Neural crest cell (in vitro differentiated cells): ENCODE measurements at regions not wholly inside any gene's neighbourhood (a gene's known extent, or its start where the extent isn't known, plus 50 kb on each side); places are given as distances from the start of the nearest gene placed in this dataset.

Source experiments
- DNase-seq: peaks from one replicate; pipeline ENCODE4 v3.0.0; 2021; ENCODE audit warnings: low read depth, mixed read lengths, low spot score
- H3K27ac Mint-ChIP-seq: one replicate; pipeline ENCODE4 v1.8.0; 2021; ENCODE audit warnings: mild to moderate bottlenecking, mixed read lengths; ENCODE audit not compliant: unreplicated experiment
- H3K27me3 Mint-ChIP-seq: 2 replicates; pipeline ENCODE4 v1.8.0; 2021; ENCODE audit warnings: low read depth, mild to moderate bottlenecking, mixed read lengths
- H3K36me3 Mint-ChIP-seq: 2 replicates; pipeline ENCODE4 v1.8.0; 2021; ENCODE audit warnings: low read depth, mild to moderate bottlenecking, mixed read lengths
- H3K4me1 Mint-ChIP-seq: 2 replicates; pipeline ENCODE4 v1.8.0; 2021; ENCODE audit warnings: mixed read lengths
- H3K4me3 Mint-ChIP-seq: one replicate; pipeline ENCODE4 v1.8.0; 2021; ENCODE audit warnings: mild to moderate bottlenecking, mixed read lengths
- H3K9me3 Mint-ChIP-seq: 2 replicates; pipeline ENCODE4 v1.8.0; 2021; ENCODE audit warnings: mixed read lengths
- CTCF ChIP-seq: fragments of 200-600 bp; sonication (generic); conservative IDR thresholded peaks from 2 replicates; pipeline ENCODE4 v1.5.0; 2021; ENCODE audit warnings: antibody characterized with exemption, mild to moderate bottlenecking

GRCh38 chr22:34861787-34862186 is 204.2 kb upstream of the ISX start:
- Mint-ChIP-seq H3K36me3 (no peaks in the 10 kb centered on the region), H3K27ac (no peak overlapping the region)
- TF ChIP-seq CTCF: no peak

GRCh38 chr22:34866081-34866480 is 199.9 kb upstream of the ISX start:
- Mint-ChIP-seq H3K27me3 (peaks cover 6% of the 10 kb centered on the region), H3K9me3 (peaks cover 9% of the 10 kb centered on the region), H3K27ac (no peak overlapping the region), H3K4me3 (no peak overlapping the region), H3K36me3 (no peaks in the 10 kb centered on the region), H3K4me1 (no peaks in the 10 kb centered on the region)
- no peak for TF ChIP-seq CTCF
- no peak for DNase-seq

More at GRCh38 chr22:34861787-34862186, 204.2 kb upstream of the ISX start:
- no peak for DNase-seq
- Mint-ChIP-seq H3K4me3 (no peak overlapping the region), H3K9me3 (peaks cover 9% of the 10 kb centered on the region), H3K4me1 (peaks cover 14% of the 10 kb centered on the region), H3K27me3 (peaks cover 6% of the 10 kb centered on the region)

GRCh38 chr22:34866495-34867131 is 199.3 kb upstream of the ISX start:
- Mint-ChIP-seq H3K9me3 (peaks cover 3% of the 10 kb centered on the region), H3K4me1 (no peaks in the 10 kb centered on the region), H3K27me3 (peaks cover 6% of the 10 kb centered on the region), H3K27ac (no peak overlapping the region), H3K36me3 (no peaks in the 10 kb centered on the region), H3K4me3 (no peak overlapping the region)
- no peak for DNase-seq
- TF ChIP-seq CTCF: no peak

- no peaks in the 10 kb centered on the region for H3K9me3 Mint-ChIP-seq
- DNase-seq: no peak
Measured at GRCh38 chr22:34877506-34877905, 188.5 kb upstream of the ISX start.

GRCh38 chr22:34878171-34878570 is 187.8 kb upstream of the ISX start:
- Mint-ChIP-seq H3K36me3 (no peaks in the 10 kb centered on the region), H3K9me3 (no peaks in the 10 kb centered on the region), H3K4me1 (no peaks in the 10 kb centered on the region), H3K4me3 (no peak overlapping the region), H3K27ac (no peak overlapping the region), H3K27me3 (peaks cover 17% of the 10 kb centered on the region)
- TF ChIP-seq CTCF: no peak
- no peak for DNase-seq

More at GRCh38 chr22:34877506-34877905, 188.5 kb upstream of the ISX start:
- Mint-ChIP-seq H3K36me3 (no peaks in the 10 kb centered on the region), H3K27me3 (peaks cover 20% of the 10 kb centered on the region), H3K27ac (no peak overlapping the region), H3K4me3 (no peak overlapping the region), H3K4me1 (no peaks in the 10 kb centered on the region)
- TF ChIP-seq CTCF: no peak
